ENCODE measurements at regions not wholly inside any gene's neighbourhood (a gene's known extent, or its start where the extent isn't known, plus 50 kb on each side); places are given as distances from the start of the nearest gene placed in this dataset.

GRCh38 chr14:43052897-43053296 is 1446.2 kb downstream of the LRFN5 start:
- Histone ChIP-seq H2AFZ (ENCODE audit: low read length) (no peak overlapping the region), H3K27ac (ENCODE audit: extremely low read length, insufficient read depth, low read length) (no peak overlapping the region), H3K4me2 (ENCODE audit: low read depth, low read length) (no peak overlapping the region), H3K9ac (ENCODE audit: insufficient read depth, low read depth, low read length) (no peak overlapping the region), H3K79me2 (ENCODE audit: insufficient read depth, low read length) (no peaks in the 10 kb centered on the region), H3K4me3 (replicated peaks in 1 of 3; ENCODE audit: insufficient read depth in 1 of 3, low read depth in 2 of 3, low read length in 3 of 3) (no peak overlapping the region), H3K36me3 (replicated peaks in 1 of 2; ENCODE audit: control insufficient read depth in 1 of 2, insufficient read depth in 2 of 2, low read length in 2 of 2) (no peaks in the 10 kb centered on the region), H3K4me1 (ENCODE audit: insufficient read depth, low read length) (no peaks in the 10 kb centered on the region), H3K9me3 (ENCODE audit: low read length) (peaks cover 92% of the 10 kb centered on the region), H3K27me3 (ENCODE audit: control insufficient read depth in 1 of 2, insufficient read depth in 2 of 2, low read length in 2 of 2) (no peaks in the 10 kb centered on the region), H4K20me1 (ENCODE audit: insufficient read depth, low read length) (no peaks in the 10 kb centered on the region)
- WGBS (ENCODE audit: low lambda C conversion rate) = under 1% methylated on average over 1 of the region's 1 CpG
- in situ Hi-C loops (cut with HindIII; ENCODE audit: extremely low pct_ligation_motif_present, low pct_unique_long_range_greater_than_20kb) (no loop called here), intact Hi-C loops (cut with micrococcal nuclease; ENCODE audit: unreplicated experiment) (no loop called here)
- POLR2A ChIA-PET = no interaction called here
- no TSS peak for BruUV-seq (replicated peaks)
- TF ChIP-seq BCLAF1 (IDR thresholded peaks at IDR 0.05) (0 out of 2 replicates have a peak, but pooled peaks have one; percentile 94), TCF12 (IDR thresholded peaks at IDR 0.05) (0 out of 2 replicates have a peak, but pooled peaks have one; percentile 28), TCF12 (CRISPR knock-in tag; IDR thresholded peaks at IDR 0.05) (no peak), SIX4 (CRISPR knock-in tag; IDR thresholded peaks at IDR 0.05) (no peak), ZNF629 (CRISPR knock-in tag; conservative IDR thresholded peaks at IDR 0.05) (no peak)
- FAIRE-seq = no peak
- no peak for ATAC-seq
- CTCF ChIA-PET (ENCODE audit: low intra/inter-chr PET ratio, low total read pairs) = no interaction called here
- DNase-seq (ENCODE audit: low spot score) = no peak

- H3K36me3 ChIP-seq (replicated peaks in 1 of 2; ENCODE audit: control insufficient read depth in 1 of 2, insufficient read depth in 2 of 2, low read length in 2 of 2) = no peaks in the 10 kb centered on the region
- ATAC-seq = no peak
- H3K4me1 ChIP-seq (ENCODE audit: insufficient read depth, low read length) = no peaks in the 10 kb centered on the region
- POLR2A ChIA-PET = no interaction called here
- in situ Hi-C loops (cut with HindIII; ENCODE audit: extremely low pct_ligation_motif_present, low pct_unique_long_range_greater_than_20kb) = no loop called here
- H4K20me1 ChIP-seq (ENCODE audit: insufficient read depth, low read length) = no peaks in the 10 kb centered on the region
- no peak overlapping the region for H3K4me3 ChIP-seq (replicated peaks in 1 of 3; ENCODE audit: insufficient read depth in 1 of 3, low read depth in 2 of 3, low read length in 3 of 3)
- H3K27me3 ChIP-seq (ENCODE audit: control insufficient read depth in 1 of 2, insufficient read depth in 2 of 2, low read length in 2 of 2) = no peaks in the 10 kb centered on the region
- H2AFZ ChIP-seq (ENCODE audit: low read length) = no peak overlapping the region
- H3K9me3 ChIP-seq (ENCODE audit: low read length) = peaks cover 80% of the 10 kb centered on the region
- no peak overlapping the region for H3K4me2 ChIP-seq (ENCODE audit: low read depth, low read length)
- no peaks in the 10 kb centered on the region for H3K79me2 ChIP-seq (ENCODE audit: insufficient read depth, low read length)
- CTCF ChIA-PET (ENCODE audit: low intra/inter-chr PET ratio, low total read pairs) = no interaction called here
- no peak for FAIRE-seq
- no peak overlapping the region for H3K9ac ChIP-seq (ENCODE audit: insufficient read depth, low read depth, low read length)
- intact Hi-C loops (cut with micrococcal nuclease; ENCODE audit: unreplicated experiment) = no loop called here
- BruUV-seq (replicated peaks) = no TSS peak
- no peak for DNase-seq (ENCODE audit: low spot score)
- H3K27ac ChIP-seq (ENCODE audit: extremely low read length, insufficient read depth, low read length) = no peak overlapping the region
- TF ChIP-seq MAFF (IDR thresholded peaks at IDR 0.05; ENCODE audit: low read depth, low read length) (peak; percentile 94), SOX13 (IDR thresholded peaks at IDR 0.05) (no peak), SOX13 (CRISPR knock-in tag; conservative IDR thresholded peaks at IDR 0.05 in 1 of 2, IDR thresholded peaks at IDR 0.05 in 1 of 2) (no peak), MEIS1 (CRISPR knock-in tag; IDR thresholded peaks at IDR 0.05; ENCODE audit: borderline replicate concordance) (no peak), ATAD3A (CRISPR knock-in tag; IDR thresholded peaks at IDR 0.05) (no peak), FOXP1 (IDR thresholded peaks at IDR 0.05) (no peak), FOXP1 (CRISPR knock-in tag; IDR thresholded peaks at IDR 0.05) (no peak), SNAPC2 (CRISPR knock-in tag; IDR thresholded peaks at IDR 0.05) (no peak), BCL3 (CRISPR knock-in tag; IDR thresholded peaks at IDR 0.05) (no peak), ZBTB8A (CRISPR knock-in tag; IDR thresholded peaks at IDR 0.05; ENCODE audit: borderline replicate concordance, low read depth) (no peak), POLR2AphosphoS5 (IDR thresholded peaks at IDR 0.05; ENCODE audit: low read depth, low read length) (no peak), ZKSCAN5 (CRISPR knock-in tag; IDR thresholded peaks at IDR 0.05) (no peak)
Observed at GRCh38 chr14:43043850-43044249, 1437.2 kb downstream of the LRFN5 start.
